Endothelial cell of umbilical vein (primary cell): ENCODE measurements at regions not wholly inside any gene's neighbourhood (a gene's known extent, or its start where the extent isn't known, plus 50 kb on each side); places are given as distances from the start of the nearest gene placed in this dataset.
A peak's percentile ranks its signal among the peaks of the same experiment; 100 is the strongest.

ENCODE experiments used
- BruUV-seq: library from RNA; stranded (reverse); fragments of 400-500 nt; replicated peaks from 2 replicates; lab custom pipeline; 2021; lab: Mats Ljungman, UMichigan
- CTCF ChIA-PET: fragments of 300-600, 350-600 bp; sonication (Branson Sonifier 250); formaldehyde crosslinking; loops from one replicate; lab custom pipeline; 2021; ENCODE audit warnings: antibody characterized with exemption, inconsistent platforms; lab: Charles Lee
- POLR2A ChIA-PET: fragments of 300-600, 350-600 bp; sonication (Branson Sonifier 250); formaldehyde crosslinking; loops from one replicate; lab custom pipeline; 2021; ENCODE audit warnings: antibody characterized with exemption, inconsistent platforms; lab: Charles Lee
- DNase-seq: peaks from one replicate; pipeline ENCODE4 v3.0.0-alpha.2; 2011; ENCODE audit warnings: low read depth, low spot score
- FAIRE-seq: peaks from 2 replicates; lab custom pipeline; 2011; peaks lifted over from hg19 to GRCh38; lab: Jason Lieb, UNC
- H2AFZ ChIP-seq: 2 replicates; pipeline ENCODE4 v1.6.0; 2012; ENCODE audit warnings: low read depth, low read length, control low read depth, inconsistent platforms
- H3K27ac ChIP-seq: 2 replicates; pipeline ENCODE4 v1.5.1; 2011; ENCODE audit warnings: low read depth, mild to moderate bottlenecking, control low read depth, low read length, moderate library complexity; ENCODE audit not compliant: insufficient read depth
- H3K27me3 ChIP-seq, 2 experiments: 2 replicates each; pipeline versions ENCODE4 v1.6.0 to v1.6.1; 2011; ENCODE audit warnings: low read length in 2 of 2, mixed read lengths in 1 of 2; ENCODE audit not compliant: control insufficient read depth in 2 of 2, insufficient read depth in 2 of 2
- H3K36me3 ChIP-seq, 2 experiments: 2 replicates in 1 of 2; 3 replicates in 1 of 2; pipeline ENCODE4 v1.5.1; 2011; ENCODE audit warnings: low read length in 2 of 2, mild to moderate bottlenecking in 1 of 2, moderate library complexity in 1 of 2; ENCODE audit not compliant: control insufficient read depth in 2 of 2, insufficient read depth in 2 of 2; ENCODE audit errors: extremely low read depth in 1 of 2
- H3K4me1 ChIP-seq: 3 replicates; pipeline ENCODE4 v1.5.1; 2011; ENCODE audit warnings: mild to moderate bottlenecking, low read length; ENCODE audit not compliant: control insufficient read depth, insufficient read depth; ENCODE audit errors: extremely low read depth
- H3K4me2 ChIP-seq: 2 replicates; pipeline ENCODE4 v1.6.1; 2011; ENCODE audit warnings: low read length, control low read depth, mixed read lengths; ENCODE audit not compliant: insufficient read depth
- H3K4me3 ChIP-seq, 3 experiments: fragments of 200-600 bp in 1 of 3; sonication (generic), shearing (Covaris generic) in 1 of 3; replicated peaks in 1 of 3; 2 replicates each; pipeline ENCODE4 v1.5.1; 2011 to 2016; ENCODE audit warnings: control low read depth in 3 of 3, low read length in 3 of 3, mild to moderate bottlenecking in 2 of 3, inconsistent platforms in 1 of 3, low read depth in 1 of 3, moderate library complexity in 1 of 3; ENCODE audit not compliant: insufficient read depth in 1 of 3
- H3K79me2 ChIP-seq: 2 replicates; pipeline ENCODE4 v1.6.0; 2012; ENCODE audit warnings: low read length, inconsistent platforms; ENCODE audit not compliant: control insufficient read depth, insufficient read depth
- H3K9ac ChIP-seq: replicated peaks from 2 replicates; pipeline ENCODE3; 2011; ENCODE audit warnings: low read length, control low read depth; ENCODE audit not compliant: insufficient read depth; ENCODE audit errors: extremely low read depth
- H3K9me1 ChIP-seq: replicated peaks from 3 replicates; pipeline ENCODE4 v1.6.0; 2011; ENCODE audit warnings: mild to moderate bottlenecking, low read length; ENCODE audit not compliant: control insufficient read depth, insufficient read depth; ENCODE audit errors: extremely low read depth
- H3K9me3 ChIP-seq: replicated peaks from 2 replicates; pipeline ENCODE4 v1.5.1; 2012; ENCODE audit warnings: low read length, inconsistent platforms; ENCODE audit not compliant: control insufficient read depth, insufficient read depth
- H4K20me1 ChIP-seq: replicated peaks from 2 replicates; pipeline ENCODE3; 2011; ENCODE audit warnings: mild to moderate bottlenecking, low read length; ENCODE audit not compliant: control insufficient read depth, insufficient read depth; ENCODE audit errors: extremely low read depth
- FOS ChIP-seq: IDR thresholded peaks from 2 replicates; pipeline ENCODE4 v1.6.1; 2011; ENCODE audit warnings: mild to moderate bottlenecking, low read length, moderate library complexity, borderline replicate concordance; ENCODE audit not compliant: insufficient read depth
- GATA2 ChIP-seq: IDR thresholded peaks from 2 replicates; pipeline ENCODE4 v1.7.0; 2011; ENCODE audit warnings: low read depth, mild to moderate bottlenecking, moderate library complexity, mixed read lengths, low read length; ENCODE audit not compliant: insufficient read length, insufficient read depth
- JUN ChIP-seq: IDR thresholded peaks from 2 replicates; pipeline ENCODE4 v1.6.1; 2011; ENCODE audit warnings: borderline replicate concordance, low read depth; ENCODE audit not compliant: insufficient read length, insufficient read depth
- MAX ChIP-seq: IDR thresholded peaks from 2 replicates; pipeline ENCODE4 v1.6.1; 2011; ENCODE audit not compliant: insufficient read depth, insufficient read length
- MYC ChIP-seq: IDR thresholded peaks from one replicate; pipeline ENCODE4 v1.6.1; 2011; ENCODE audit warnings: mild to moderate bottlenecking, low read depth, low read length
- dilution Hi-C: fragments of 300-500 bp; cut with MboI; formaldehyde crosslinking; loops from one replicate; pipeline ENCODE4 v1.15.0; 2019; ENCODE audit warnings: low sequenced_read_pairs; ENCODE audit not compliant: extremely low pct_ligation_motif_present
- intact Hi-C: fragments of 100-400 bp; cut with micrococcal nuclease; formaldehyde crosslinking; loops from one replicate; pipeline ENCODE4 v1.10.0; 2022
- TF ChIP-seq, protein P1 (sequence below), 2 donors: IDR thresholded peaks; 1 replicate in 1 of 2; 2 replicates in 1 of 2; pipeline ENCODE4 v1.5.1; 2011; ENCODE audit warnings: low read length in 2 of 2, mild to moderate bottlenecking in 2 of 2, moderate library complexity in 2 of 2, control low read depth in 1 of 2, inconsistent platforms in 1 of 2, low read depth in 1 of 2; ENCODE audit not compliant: insufficient read depth in 1 of 2; ENCODE audit errors: extremely low read depth in 1 of 2

DNA sequence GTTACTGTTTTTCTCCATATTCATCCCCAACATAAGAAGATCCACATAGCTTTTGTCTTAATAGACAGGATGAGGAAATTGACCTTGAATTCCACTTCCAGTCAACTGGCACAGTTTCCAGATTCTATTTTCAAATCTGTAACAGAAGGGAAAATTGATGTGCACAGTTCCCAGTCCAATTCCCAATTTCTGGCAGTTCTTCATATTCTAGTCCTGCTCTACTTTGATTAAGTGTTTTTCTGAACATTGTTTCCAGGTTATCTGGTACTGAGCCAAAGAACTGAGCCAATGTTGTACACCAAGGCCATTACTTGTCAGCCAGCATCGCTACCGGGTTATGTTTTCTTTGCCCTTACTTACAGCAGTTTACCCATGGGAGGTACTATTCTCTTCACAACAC, 1755.4 kb downstream of the PLA2G4A start:
- no peak overlapping the region for H3K9ac ChIP-seq
- intact Hi-C loops (no loop called here), dilution Hi-C loops (no loop called here)
- peak overlapping the region; percentile 8 for H3K4me2 ChIP-seq
- H4K20me1 ChIP-seq = no peaks in the 10 kb centered on the region
- H3K27me3 ChIP-seq = no peaks in the 10 kb centered on the region
- H3K9me3 ChIP-seq = no peaks in the 10 kb centered on the region
- no peak overlapping the region for H3K27ac ChIP-seq
- no TSS peak for BruUV-seq
- H3K36me3 ChIP-seq = no peaks in the 10 kb centered on the region
- no peaks in the 10 kb centered on the region for H3K9me1 ChIP-seq
- no peak for TF ChIP-seq MYC
- TF ChIP-seq, protein P1, sequence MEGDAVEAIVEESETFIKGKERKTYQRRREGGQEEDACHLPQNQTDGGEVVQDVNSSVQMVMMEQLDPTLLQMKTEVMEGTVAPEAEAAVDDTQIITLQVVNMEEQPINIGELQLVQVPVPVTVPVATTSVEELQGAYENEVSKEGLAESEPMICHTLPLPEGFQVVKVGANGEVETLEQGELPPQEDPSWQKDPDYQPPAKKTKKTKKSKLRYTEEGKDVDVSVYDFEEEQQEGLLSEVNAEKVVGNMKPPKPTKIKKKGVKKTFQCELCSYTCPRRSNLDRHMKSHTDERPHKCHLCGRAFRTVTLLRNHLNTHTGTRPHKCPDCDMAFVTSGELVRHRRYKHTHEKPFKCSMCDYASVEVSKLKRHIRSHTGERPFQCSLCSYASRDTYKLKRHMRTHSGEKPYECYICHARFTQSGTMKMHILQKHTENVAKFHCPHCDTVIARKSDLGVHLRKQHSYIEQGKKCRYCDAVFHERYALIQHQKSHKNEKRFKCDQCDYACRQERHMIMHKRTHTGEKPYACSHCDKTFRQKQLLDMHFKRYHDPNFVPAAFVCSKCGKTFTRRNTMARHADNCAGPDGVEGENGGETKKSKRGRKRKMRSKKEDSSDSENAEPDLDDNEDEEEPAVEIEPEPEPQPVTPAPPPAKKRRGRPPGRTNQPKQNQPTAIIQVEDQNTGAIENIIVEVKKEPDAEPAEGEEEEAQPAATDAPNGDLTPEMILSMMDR (IDR thresholded peaks at IDR 0.05; ENCODE audit: extremely low read depth in 1 of 2, insufficient read depth in 1 of 2, low read depth in 1 of 2, low read length in 2 of 2) = no peak
- H3K79me2 ChIP-seq = no peaks in the 10 kb centered on the region
- H3K4me1 ChIP-seq = no peaks in the 10 kb centered on the region
- H3K4me3 ChIP-seq = no peak overlapping the region
- POLR2A ChIA-PET = no interaction called here
- CTCF ChIA-PET = interaction anchor here (1.2 kb wide), 1 partner anchor 10 kb away, joined by 4 read pairs; no protein-coding TSS in a partner anchor
- DNase-seq = peak; percentile 36
- H2AFZ ChIP-seq = peak overlapping the region; percentile 82
- no peak for FAIRE-seq

GRCh38 chr1:188590641-188591040, 1761.9 kb downstream of the PLA2G4A start:
- H2AFZ ChIP-seq = no peak overlapping the region
- H3K4me3 ChIP-seq = no peak overlapping the region
- H4K20me1 ChIP-seq = no peaks in the 10 kb centered on the region
- no peaks in the 10 kb centered on the region for H3K9me1 ChIP-seq
- no TSS peak for BruUV-seq
- H3K79me2 ChIP-seq = no peaks in the 10 kb centered on the region
- no peaks in the 10 kb centered on the region for H3K27me3 ChIP-seq
- H3K9ac ChIP-seq = no peak overlapping the region
- no peaks in the 10 kb centered on the region for H3K4me1 ChIP-seq
- no peak overlapping the region for H3K4me2 ChIP-seq
- intact Hi-C loops (loop anchor here (5.0 kb wide), 1 partner anchor 663 kb away; no protein-coding TSS in a partner anchor), dilution Hi-C loops (no loop called here)
- no peak for TF ChIP-seq GATA2
- no peak for TF ChIP-seq MAX
- TF ChIP-seq MYC = no peak
- no peak for TF ChIP-seq FOS
- TF ChIP-seq JUN = no peak
- H3K36me3 ChIP-seq = no peaks in the 10 kb centered on the region
- FAIRE-seq = no peak
- CTCF ChIA-PET = no interaction called here
- no peak for DNase-seq
- POLR2A ChIA-PET = no interaction called here
- no peaks in the 10 kb centered on the region for H3K9me3 ChIP-seq
- H3K27ac ChIP-seq = no peak overlapping the region
